ENCODE measurements at regions not wholly inside any gene's neighbourhood (a gene's known extent, or its start where the extent isn't known, plus 50 kb on each side); places are given as distances from the start of the nearest gene placed in this dataset.
A peak's percentile ranks its signal among the peaks of the same experiment; 100 is the strongest.

DNA sequence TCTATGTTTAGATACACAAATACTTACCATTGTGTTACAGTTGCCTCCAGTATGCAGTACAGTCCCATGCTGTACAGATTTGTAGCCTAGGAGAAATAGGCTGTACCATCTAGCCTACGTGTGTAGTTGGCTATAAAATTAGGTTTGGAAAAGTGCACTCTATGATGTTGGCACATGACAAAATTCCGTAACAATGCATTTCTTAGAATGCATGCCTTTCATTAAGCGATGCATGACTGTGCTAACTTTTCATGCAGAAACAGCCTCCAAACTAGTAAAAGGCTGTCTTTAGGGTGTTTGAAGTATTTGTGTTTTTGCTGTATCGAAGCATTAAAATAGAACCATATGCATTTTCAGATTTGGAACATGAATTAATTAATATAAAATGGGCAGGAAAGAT is 157.9 kb downstream of the RMI1 start:
- in situ Hi-C loops (cut with HindIII; ENCODE audit: low sequenced_read_pairs), result no loop called here
- DNase-seq (ENCODE audit: low read depth), result no peak
- H3K4me3 ChIP-seq (ENCODE audit: low read depth, low read length), result no peak overlapping the region
- TF ChIP-seq, protein P1, sequence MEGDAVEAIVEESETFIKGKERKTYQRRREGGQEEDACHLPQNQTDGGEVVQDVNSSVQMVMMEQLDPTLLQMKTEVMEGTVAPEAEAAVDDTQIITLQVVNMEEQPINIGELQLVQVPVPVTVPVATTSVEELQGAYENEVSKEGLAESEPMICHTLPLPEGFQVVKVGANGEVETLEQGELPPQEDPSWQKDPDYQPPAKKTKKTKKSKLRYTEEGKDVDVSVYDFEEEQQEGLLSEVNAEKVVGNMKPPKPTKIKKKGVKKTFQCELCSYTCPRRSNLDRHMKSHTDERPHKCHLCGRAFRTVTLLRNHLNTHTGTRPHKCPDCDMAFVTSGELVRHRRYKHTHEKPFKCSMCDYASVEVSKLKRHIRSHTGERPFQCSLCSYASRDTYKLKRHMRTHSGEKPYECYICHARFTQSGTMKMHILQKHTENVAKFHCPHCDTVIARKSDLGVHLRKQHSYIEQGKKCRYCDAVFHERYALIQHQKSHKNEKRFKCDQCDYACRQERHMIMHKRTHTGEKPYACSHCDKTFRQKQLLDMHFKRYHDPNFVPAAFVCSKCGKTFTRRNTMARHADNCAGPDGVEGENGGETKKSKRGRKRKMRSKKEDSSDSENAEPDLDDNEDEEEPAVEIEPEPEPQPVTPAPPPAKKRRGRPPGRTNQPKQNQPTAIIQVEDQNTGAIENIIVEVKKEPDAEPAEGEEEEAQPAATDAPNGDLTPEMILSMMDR (IDR thresholded peaks at IDR 0.05; ENCODE audit: low read depth, low read length, missing control alignments), result no peak

DNA sequence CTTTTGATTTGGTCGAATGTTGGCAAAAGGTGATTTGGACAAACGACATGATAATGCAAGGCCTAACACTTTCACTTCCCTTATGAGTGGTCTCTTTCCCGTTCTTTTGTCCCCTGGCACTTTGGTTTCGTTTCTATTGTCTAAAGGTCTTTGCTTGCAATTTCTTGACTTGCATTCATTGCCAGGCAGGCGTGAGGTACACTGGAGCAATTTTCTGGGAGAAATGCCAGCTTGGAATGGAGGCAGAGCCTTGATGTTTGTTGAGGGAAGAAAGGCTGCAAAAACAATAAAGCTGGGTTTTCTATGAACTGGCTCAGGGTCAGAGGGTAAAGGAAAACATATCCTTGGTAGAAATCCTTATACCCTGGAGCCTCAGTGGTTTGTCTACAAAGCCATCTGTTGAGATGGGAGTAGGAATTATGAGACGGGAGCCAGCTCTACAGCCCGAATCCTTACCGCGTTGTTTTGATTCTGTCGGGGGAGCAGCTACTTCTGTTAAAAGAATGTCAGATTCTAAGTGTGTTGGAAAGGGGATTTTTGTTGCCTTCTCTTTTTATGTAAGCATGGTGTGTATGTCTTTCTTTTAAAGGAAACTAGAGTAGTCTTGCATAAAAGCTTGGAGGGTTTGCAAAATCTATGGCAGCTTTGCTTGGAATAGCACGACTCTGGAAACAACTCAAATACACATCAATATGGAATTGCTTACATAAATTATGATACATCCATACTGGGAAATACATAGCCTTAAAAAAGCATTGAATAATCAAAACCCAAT is 158.9 kb downstream of the RMI1 start:
- H3K4me3 ChIP-seq (ENCODE audit: low read depth, low read length), result no peak overlapping the region
- in situ Hi-C loops (cut with HindIII; ENCODE audit: low sequenced_read_pairs), result no loop called here
- TF ChIP-seq, protein P1 (IDR thresholded peaks at IDR 0.05; ENCODE audit: low read depth, low read length, missing control alignments), result no peak
- DNase-seq (ENCODE audit: low read depth), result peak; percentile 88

DNA sequence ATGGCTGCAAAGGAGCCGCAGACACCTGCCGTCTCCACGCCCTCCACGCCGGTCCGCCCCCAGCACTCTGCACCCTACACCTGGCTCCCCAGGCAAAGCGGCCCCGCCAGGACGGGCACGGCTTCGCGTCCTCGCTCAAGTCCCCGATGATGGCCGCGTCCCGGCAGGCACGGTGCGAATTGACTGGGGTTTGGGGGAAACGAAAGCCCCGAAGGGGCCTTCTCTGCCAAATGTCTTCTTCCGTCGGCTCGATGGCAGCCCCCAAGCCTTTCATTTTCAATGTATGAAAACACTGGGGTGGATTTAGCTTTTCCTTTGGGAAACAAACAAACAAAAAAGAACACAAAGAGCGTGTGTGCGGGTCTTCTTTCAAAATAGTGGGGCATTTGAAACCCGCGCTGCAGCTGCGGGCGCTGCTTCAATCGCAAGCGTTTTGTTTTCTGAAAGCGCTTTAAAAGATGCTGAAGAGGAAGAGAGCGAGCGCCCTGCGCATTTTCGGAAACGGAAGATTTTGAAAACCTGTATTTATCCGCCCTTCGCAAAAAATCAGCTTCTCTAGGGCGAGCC is 160.0 kb downstream of the RMI1 start:
- peak overlapping the region; percentile 41 for H3K4me3 ChIP-seq (ENCODE audit: low read depth, low read length)
- in situ Hi-C loops (cut with HindIII; ENCODE audit: low sequenced_read_pairs), result no loop called here
- TF ChIP-seq, protein P1 (IDR thresholded peaks at IDR 0.05; ENCODE audit: low read depth, low read length, missing control alignments), result no peak
- no peak for DNase-seq (ENCODE audit: low read depth)

DNA sequence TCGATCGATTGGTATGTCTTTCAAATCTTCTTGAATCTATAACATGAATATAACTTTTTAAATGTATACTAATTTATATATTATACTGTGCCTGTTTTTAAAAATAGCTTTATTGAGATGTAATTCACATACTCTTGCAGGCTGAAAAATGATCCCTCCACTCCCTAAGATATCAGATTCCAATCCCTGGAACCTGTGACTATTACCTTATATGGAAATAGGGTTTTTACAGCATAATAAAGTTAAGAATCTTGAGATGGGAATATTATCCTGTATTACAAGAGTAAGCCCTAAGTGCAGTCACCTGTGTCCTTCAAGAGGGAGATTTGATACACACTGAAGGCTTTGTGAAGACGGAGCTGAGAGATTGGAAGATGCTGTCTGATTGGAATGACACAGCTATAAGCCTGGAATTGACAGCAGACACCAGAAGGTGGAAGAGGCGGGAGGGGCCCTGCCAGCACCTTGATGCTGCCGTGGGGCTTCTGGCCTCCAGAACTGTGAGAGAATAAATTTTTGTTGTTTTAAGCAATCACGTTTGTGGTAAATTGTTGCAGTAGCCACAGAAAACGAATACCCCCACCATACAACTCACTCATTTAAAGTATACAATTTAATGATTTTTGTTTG is 161.3 kb downstream of the RMI1 start:
- TF ChIP-seq, protein P1 (IDR thresholded peaks at IDR 0.05; ENCODE audit: low read depth, low read length, missing control alignments), result no peak
- no peak overlapping the region for H3K4me3 ChIP-seq (ENCODE audit: low read depth, low read length)
- no peak for DNase-seq (ENCODE audit: low read depth)
- in situ Hi-C loops (cut with HindIII; ENCODE audit: low sequenced_read_pairs), result no loop called here

DNA sequence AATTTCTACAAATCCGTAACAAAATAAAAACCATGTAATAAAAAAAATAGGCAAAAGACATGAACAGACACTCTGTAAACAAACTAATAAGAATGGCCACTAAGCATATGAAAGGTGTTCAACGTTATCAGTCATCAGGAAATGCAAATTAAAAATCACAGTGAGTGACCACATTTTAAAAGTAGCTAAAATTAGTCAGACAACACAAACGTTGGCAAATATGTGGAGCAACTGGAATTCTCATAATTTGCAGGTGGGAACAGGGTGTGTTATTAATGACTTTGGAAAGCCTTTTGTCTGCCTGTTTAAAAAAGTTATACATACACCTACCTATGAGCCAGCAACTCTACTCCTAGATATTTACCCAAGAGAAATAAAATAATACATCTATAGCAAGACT is 164.4 kb downstream of the RMI1 start:
- in situ Hi-C loops (cut with HindIII; ENCODE audit: low sequenced_read_pairs), result no loop called here
- DNase-seq (ENCODE audit: low read depth), result no peak
- H3K4me3 ChIP-seq (ENCODE audit: low read depth, low read length), result no peak overlapping the region
- TF ChIP-seq, protein P1 (IDR thresholded peaks at IDR 0.05; ENCODE audit: low read depth, low read length, missing control alignments), result no peak

DNA sequence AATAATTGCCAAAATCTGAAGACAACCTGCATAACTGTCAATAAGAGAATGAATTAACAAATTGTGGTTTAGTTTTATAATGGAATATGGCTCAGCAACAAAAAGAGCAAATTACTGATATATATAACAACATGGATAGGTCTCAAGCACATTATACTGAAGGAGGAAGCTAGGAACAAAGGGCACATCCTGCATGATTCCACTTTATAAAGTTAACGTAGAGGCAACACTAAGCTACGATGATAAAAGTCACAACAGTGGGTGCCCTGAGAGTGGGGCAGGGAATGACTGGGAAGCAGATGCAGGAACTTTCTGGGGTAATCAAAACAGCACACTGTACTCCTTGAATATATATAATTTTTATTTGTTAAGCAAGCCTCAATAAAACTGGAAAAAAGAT is 165.2 kb downstream of the RMI1 start:
- TF ChIP-seq, protein P1 (IDR thresholded peaks at IDR 0.05; ENCODE audit: low read depth, low read length, missing control alignments), result no peak
- H3K4me3 ChIP-seq (ENCODE audit: low read depth, low read length), result no peak overlapping the region
- no peak for DNase-seq (ENCODE audit: low read depth)
- in situ Hi-C loops (cut with HindIII; ENCODE audit: low sequenced_read_pairs), result no loop called here
